NT2/D1 (cell line): ENCODE measurements at regions not wholly inside any gene's neighbourhood (a gene's known extent, or its start where the extent isn't known, plus 50 kb on each side); places are given as distances from the start of the nearest gene placed in this dataset.

ENCODE experiments used
- SUZ12 ChIP-seq: IDR thresholded peaks from 2 replicates; pipeline ENCODE4 v1.6.1; 2011; ENCODE audit not compliant: insufficient read length, insufficient read depth; ENCODE audit errors: extremely low read depth
- YY1 ChIP-seq: IDR thresholded peaks from 2 replicates; pipeline ENCODE4 v1.6.1; 2011; ENCODE audit not compliant: insufficient read length, insufficient read depth

DNA sequence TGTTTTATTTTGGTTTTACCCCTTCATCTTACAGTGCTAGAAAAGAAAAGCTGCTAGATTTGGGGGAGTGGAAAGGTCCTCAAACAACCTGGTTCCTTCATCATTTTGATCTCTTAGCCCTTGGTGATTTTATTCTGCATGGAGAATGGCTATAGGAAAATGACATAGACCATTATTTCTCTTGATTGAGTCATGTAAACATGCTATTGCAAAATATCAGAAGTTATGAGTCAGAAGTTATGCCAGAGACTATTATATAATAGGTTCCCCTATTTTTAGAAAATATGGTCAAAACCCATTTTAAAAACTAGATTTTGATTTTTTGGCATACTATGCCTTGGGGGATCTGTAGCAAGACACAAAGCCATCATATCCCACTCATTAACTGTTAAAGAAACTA is 83.7 kb upstream of the FAM9C start:
- TF ChIP-seq YY1 = no peak
- TF ChIP-seq SUZ12 = no peak
